Calu3 (cell line): ENCODE measurements at regions not wholly inside any gene's neighbourhood (a gene's known extent, or its start where the extent isn't known, plus 50 kb on each side); places are given as distances from the start of the nearest gene placed in this dataset.

Experiments
- BruUV-seq: library from RNA; stranded (reverse); fragments of 400-500 nt; replicated peaks from 2 replicates; lab custom pipeline; 2021; lab: Mats Ljungman, UMichigan
- CTCF ChIA-PET: fragments of 300-600 bp; sonication (Branson Sonifier 250); formaldehyde crosslinking; loops from one replicate; lab custom pipeline; 2022; ENCODE audit warnings: antibody characterized with exemption; lab: Charles Lee
- DNase-seq: peaks from one replicate; pipeline ENCODE4 v3.0.0; 2022
- H3K27ac Mint-ChIP-seq: one replicate; pipeline ENCODE4 v1.8.0; 2022; ENCODE audit warnings: mixed read lengths; ENCODE audit not compliant: unreplicated experiment
- H3K27me3 Mint-ChIP-seq: one replicate; pipeline ENCODE4 v1.8.0; 2022; ENCODE audit warnings: mixed read lengths; ENCODE audit not compliant: unreplicated experiment
- H3K36me3 Mint-ChIP-seq: one replicate; pipeline ENCODE4 v1.8.0; 2022; ENCODE audit warnings: mild to moderate bottlenecking, moderate library complexity, mixed read lengths; ENCODE audit not compliant: insufficient read depth, unreplicated experiment
- H3K4me1 Mint-ChIP-seq: one replicate; pipeline ENCODE4 v1.8.0; 2022; ENCODE audit warnings: mild to moderate bottlenecking, low read depth, mixed read lengths; ENCODE audit not compliant: unreplicated experiment
- H3K4me3 Mint-ChIP-seq: one replicate; pipeline ENCODE4 v1.8.0; 2022; ENCODE audit warnings: mild to moderate bottlenecking, low read depth, moderate library complexity, mixed read lengths; ENCODE audit not compliant: unreplicated experiment
- H3K9me3 Mint-ChIP-seq: one replicate; pipeline ENCODE4 v1.8.0; 2022; ENCODE audit warnings: low read depth, mixed read lengths; ENCODE audit not compliant: unreplicated experiment
- intact Hi-C: fragments of 100-400 bp; cut with micrococcal nuclease; formaldehyde crosslinking; loops from one replicate; pipeline ENCODE4 v1.10.0; 2022; ENCODE audit not compliant: unreplicated experiment
- TF ChIP-seq, protein P1 (sequence below): fragments of 200-600 bp; IDR thresholded peaks from one replicate; pipeline ENCODE4 v1.8.0; 2022; ENCODE audit warnings: antibody characterized with exemption; ENCODE audit not compliant: unreplicated experiment

DNA sequence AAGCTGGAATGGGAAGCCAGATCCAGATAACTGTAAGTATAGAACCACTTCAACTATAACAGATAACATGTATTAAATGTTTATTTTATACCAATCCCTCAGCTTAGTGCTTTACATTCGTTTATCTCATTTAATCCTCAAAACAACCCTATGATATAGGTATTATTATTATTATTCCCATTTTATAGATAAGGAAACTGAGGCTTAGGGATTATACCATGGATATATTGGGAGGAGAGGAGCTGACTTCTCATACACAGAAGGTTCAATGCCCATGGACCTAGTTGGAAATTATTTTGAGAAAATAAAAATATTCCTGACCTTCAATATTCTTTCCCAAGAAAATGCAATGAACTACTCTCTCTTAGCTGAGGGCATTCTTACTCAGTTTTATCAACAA, 140.4 kb upstream of the C11orf58 start:
- no peak overlapping the region for H3K4me3 Mint-ChIP-seq
- CTCF ChIA-PET = no interaction called here
- H3K36me3 Mint-ChIP-seq = no peaks in the 10 kb centered on the region
- no peak for DNase-seq
- TF ChIP-seq, protein P1, sequence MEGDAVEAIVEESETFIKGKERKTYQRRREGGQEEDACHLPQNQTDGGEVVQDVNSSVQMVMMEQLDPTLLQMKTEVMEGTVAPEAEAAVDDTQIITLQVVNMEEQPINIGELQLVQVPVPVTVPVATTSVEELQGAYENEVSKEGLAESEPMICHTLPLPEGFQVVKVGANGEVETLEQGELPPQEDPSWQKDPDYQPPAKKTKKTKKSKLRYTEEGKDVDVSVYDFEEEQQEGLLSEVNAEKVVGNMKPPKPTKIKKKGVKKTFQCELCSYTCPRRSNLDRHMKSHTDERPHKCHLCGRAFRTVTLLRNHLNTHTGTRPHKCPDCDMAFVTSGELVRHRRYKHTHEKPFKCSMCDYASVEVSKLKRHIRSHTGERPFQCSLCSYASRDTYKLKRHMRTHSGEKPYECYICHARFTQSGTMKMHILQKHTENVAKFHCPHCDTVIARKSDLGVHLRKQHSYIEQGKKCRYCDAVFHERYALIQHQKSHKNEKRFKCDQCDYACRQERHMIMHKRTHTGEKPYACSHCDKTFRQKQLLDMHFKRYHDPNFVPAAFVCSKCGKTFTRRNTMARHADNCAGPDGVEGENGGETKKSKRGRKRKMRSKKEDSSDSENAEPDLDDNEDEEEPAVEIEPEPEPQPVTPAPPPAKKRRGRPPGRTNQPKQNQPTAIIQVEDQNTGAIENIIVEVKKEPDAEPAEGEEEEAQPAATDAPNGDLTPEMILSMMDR = no peak
- BruUV-seq = no TSS peak
- intact Hi-C loops = no loop called here
- no peaks in the 10 kb centered on the region for H3K27me3 Mint-ChIP-seq
- H3K4me1 Mint-ChIP-seq = peaks cover 5% of the 10 kb centered on the region
- H3K27ac Mint-ChIP-seq = no peak overlapping the region
- H3K9me3 Mint-ChIP-seq = no peaks in the 10 kb centered on the region

DNA sequence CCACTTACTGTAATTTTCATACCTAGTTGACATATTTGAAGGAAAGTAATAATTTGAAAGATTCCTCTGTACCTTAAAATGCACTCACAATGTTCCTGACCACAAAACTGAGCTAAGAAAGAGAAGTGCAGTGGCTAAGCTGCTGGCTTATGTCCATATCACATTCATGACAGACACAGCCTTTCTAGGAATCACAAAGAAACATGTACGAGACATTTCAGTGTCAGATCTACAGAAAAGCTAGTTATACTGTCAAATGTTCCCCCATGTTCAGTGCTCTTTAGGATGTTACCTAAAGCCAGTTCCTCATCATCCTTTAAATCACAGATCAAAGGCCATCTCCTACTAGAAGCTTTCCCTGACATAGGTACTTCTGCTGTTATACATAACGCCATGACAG, 142.2 kb upstream of the C11orf58 start:
- H3K36me3 Mint-ChIP-seq = no peaks in the 10 kb centered on the region
- no peak for DNase-seq
- H3K4me3 Mint-ChIP-seq = no peak overlapping the region
- no peak overlapping the region for H3K27ac Mint-ChIP-seq
- no peaks in the 10 kb centered on the region for H3K9me3 Mint-ChIP-seq
- intact Hi-C loops = no loop called here
- CTCF ChIA-PET = interaction anchor here (0.6 kb wide), 1 partner anchor 412 kb away, joined by 3 read pairs; no protein-coding TSS in a partner anchor
- no peaks in the 10 kb centered on the region for H3K4me1 Mint-ChIP-seq
- BruUV-seq = no TSS peak
- no peaks in the 10 kb centered on the region for H3K27me3 Mint-ChIP-seq
- TF ChIP-seq, protein P1 = no peak

DNA sequence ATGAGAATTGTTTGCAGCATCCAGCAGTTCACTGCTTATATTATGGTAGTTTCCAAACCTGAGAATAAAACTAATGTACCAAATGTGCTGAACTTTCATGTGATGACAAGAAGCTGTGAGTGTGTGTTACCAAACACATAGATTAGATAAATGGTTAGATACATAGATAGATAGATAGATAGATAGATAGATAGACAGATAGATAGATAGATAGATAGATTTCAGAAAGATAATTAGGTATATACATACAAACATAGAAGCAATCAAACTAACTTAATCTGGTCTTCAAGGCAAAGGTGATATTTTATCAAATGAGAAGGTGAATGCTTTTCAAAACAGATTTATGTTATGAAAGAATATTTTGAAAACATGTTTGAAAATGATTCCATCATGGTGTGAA, 147.3 kb upstream of the C11orf58 start:
- CTCF ChIA-PET = no interaction called here
- no TSS peak for BruUV-seq
- no peaks in the 10 kb centered on the region for H3K4me1 Mint-ChIP-seq
- no peak overlapping the region for H3K4me3 Mint-ChIP-seq
- intact Hi-C loops = no loop called here
- H3K27me3 Mint-ChIP-seq = no peaks in the 10 kb centered on the region
- no peaks in the 10 kb centered on the region for H3K36me3 Mint-ChIP-seq
- DNase-seq = no peak
- TF ChIP-seq, protein P1 = no peak
- H3K9me3 Mint-ChIP-seq = no peaks in the 10 kb centered on the region
- no peak overlapping the region for H3K27ac Mint-ChIP-seq

DNA sequence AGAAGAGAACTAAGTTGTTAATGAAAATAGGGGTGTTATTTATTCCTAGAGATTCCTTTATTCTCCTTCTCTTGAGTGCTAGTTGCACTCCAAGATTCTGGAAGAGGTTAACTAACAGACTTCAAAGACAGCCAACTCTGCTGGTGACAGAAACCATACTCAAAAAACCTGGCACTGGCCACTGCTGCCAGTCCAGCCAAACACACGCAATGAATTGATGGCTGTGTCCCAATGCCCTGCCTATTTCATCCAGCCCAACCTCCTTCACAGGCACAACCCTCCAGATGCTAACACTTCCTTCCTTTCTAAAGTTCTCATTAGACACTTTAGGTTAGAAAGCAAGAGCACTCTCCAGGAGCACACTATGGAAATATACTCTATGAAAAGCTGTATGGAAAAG, 150.8 kb upstream of the C11orf58 start:
- no peaks in the 10 kb centered on the region for H3K27me3 Mint-ChIP-seq
- no peaks in the 10 kb centered on the region for H3K36me3 Mint-ChIP-seq
- no TSS peak for BruUV-seq
- intact Hi-C loops = no loop called here
- no peaks in the 10 kb centered on the region for H3K4me1 Mint-ChIP-seq
- H3K9me3 Mint-ChIP-seq = no peaks in the 10 kb centered on the region
- CTCF ChIA-PET = no interaction called here
- no peak for DNase-seq
- no peak overlapping the region for H3K27ac Mint-ChIP-seq
- TF ChIP-seq, protein P1 = no peak
- no peak overlapping the region for H3K4me3 Mint-ChIP-seq
